NCI-H510A treated with DMSO at 0.1 percent for 48 hours (cell line): ENCODE measurements at regions not wholly inside any gene's neighbourhood (a gene's known extent, or its start where the extent isn't known, plus 50 kb on each side); places are given as distances from the start of the nearest gene placed in this dataset.

Experiments used
- DNase-seq: peaks from one replicate; lab custom pipeline; 2025; lab: John Stamatoyannopoulos, UW

- no peak for DNase-seq
These were observed 58.1 kb upstream of the STUM start for GRCh38 chr1:226490426-226490809.

DNA sequence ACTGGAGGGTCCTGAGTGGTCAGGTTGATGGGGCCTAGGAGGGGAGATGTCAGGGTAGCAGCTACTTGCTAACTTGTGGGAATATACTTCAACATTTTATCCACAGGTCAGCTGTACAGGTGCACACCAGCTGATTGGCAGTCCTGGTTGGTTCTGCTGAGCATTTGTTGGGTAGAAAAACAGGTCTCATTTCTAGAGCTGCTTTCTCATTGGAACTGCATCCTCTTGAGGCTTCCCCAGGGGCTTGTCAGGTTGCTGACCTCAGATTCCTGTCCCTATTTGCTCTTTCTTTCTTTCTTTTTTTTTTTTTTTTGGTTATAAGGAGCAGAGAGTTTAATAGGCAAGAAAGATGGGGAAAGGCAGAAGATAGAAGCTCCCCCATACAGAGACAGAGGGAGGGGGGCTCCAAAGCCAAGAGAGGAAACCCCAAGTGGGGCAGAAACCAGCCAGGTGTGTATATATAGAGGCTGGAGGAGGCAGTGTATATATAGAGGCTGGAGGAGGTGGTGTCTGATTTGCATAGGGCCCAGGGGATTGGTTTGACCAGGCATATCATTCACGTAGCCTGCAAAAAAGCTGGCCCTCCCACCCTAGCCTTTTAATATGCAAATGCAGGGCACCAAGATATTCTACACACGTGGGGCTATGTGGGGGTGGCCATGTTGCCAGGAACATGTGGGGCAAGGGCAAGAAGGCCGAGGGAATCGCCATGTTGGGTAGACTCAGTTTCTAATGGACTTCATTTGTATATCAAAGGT lies 57.3 kb upstream of the STUM start:
- DNase-seq = no peak

DNA sequence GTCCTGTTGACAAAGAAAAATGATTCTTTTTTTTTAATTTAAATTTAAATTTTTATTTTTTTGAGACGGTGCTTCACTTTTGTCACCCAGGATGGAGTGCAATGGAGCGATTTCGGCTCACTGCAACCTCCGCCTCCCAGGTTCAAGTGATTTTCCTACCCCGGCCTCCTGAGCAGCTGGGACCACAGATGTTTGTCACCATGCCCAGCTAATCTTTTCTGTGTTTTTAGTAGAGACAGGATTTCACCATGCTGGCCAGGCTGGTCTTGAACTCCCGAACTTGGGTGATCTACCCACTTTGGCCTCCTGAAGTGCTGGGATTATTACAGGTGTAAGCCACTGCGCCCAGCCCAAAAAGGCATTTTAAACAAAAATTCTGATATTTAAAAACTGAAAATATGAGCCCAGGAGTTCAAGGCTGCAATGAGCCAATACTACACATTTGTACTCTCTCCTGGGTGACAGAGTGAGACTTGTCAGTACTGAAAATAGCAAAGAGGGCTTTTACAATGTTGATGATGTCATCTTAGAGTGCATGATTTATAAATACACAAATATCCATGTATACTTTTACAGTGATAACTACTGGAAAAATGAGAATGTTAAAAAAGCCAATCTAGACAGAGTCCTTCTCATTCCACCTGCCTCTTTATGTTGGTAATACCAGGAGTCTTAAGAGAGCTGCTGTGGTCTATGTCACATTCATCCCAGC lies 56.0 kb upstream of the STUM start:
- no peak for DNase-seq

DNA sequence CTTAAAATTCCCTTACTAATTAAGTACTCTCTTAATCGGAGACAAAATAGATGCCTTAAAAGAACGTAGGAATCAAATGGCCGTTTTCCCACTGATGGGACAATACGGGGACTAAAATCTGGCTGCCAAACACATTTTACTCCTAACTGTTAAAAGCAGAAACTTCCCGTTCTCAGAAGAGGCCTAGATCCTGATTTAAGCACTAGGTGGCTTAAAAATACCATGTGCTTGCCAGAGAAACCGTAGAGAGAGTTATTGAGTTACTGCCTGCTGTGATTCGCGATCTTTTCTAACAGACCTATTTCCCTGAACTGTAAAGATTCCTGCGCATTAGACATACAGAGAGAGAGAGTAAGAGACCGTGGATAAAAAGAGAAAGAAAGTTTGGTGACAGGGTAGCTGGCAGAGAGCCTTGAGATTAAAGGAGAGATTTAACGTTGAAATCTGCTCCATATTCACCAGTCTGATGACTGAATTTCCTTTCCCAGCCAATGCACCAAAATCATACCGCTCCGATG lies 54.4 kb upstream of the STUM start:
- no peak for DNase-seq

DNA sequence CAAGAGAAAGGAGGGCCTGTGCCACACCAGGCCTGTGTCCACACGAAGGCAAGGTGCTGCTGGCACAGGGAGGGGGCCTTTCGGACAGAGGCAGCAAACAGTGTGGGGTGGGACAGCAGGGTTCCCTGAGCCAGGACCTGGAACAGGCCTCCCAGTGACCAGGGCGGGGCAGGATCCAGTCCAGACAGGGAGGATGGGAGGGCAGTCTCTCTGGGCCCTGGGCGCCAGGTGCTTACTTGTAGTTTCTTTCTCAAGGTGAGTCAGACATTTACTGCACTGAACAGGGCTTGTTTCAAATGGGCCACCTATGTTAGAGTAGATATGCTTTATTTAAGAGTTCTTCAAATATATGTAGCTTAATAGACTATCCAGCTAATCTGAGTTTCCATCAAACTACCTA lies 52.8 kb upstream of the STUM start:
- DNase-seq = no peak

DNA sequence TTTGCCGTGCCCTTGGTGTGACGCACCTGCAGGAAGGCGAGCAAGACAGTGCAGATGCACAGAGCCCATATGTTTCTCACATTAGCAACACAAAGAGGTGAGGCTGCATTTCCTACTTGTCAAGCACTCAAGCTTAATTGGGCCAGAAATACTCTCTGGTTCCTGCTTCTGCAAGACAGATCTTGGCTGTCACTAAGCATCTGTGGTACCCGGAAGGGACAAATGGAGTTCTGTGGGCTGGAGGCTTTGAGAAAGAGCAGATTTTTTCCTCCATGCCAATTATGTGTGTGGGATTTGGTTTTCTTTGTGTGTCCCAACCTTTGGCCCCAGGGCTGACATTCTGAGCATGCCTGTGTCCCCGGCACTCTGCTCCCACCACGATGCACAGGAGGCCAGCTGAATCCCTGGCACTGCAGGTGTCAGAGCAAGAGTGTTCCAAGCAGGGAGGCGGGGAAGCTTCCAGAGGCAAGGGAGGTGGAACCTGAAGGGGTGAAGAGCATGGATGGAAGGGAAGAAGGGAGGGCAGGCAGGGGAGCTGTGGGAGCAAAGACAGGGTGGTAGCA lies 52.0 kb upstream of the STUM start:
- no peak for DNase-seq

DNA sequence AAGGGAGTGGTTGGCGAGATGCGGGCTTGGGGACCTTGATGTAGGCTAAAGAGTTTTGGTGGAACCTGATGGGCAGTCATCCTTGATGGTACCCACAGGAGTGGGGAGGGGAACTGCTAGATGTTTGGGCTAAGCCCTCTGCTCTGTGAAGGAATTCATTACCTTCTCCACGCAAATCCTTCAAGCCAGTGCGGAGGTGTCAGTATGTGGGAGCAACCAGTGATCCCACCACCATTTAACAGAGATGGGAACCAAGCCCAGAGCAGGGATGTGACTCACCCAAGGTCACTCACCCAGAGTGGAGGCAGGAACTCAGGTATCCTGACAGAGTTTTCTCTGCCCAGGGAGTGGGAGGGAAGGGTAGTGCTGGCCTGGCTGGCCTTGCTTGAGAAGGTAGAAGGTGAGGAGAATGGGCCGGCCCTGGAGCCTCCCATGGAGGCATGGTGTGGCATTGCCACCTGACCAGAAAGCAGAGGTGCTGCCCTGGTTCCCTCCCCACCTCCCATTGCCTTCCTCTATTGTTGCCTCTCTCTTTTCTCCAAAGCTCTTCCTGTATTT lies 51.2 kb upstream of the STUM start:
- no peak for DNase-seq

DNA sequence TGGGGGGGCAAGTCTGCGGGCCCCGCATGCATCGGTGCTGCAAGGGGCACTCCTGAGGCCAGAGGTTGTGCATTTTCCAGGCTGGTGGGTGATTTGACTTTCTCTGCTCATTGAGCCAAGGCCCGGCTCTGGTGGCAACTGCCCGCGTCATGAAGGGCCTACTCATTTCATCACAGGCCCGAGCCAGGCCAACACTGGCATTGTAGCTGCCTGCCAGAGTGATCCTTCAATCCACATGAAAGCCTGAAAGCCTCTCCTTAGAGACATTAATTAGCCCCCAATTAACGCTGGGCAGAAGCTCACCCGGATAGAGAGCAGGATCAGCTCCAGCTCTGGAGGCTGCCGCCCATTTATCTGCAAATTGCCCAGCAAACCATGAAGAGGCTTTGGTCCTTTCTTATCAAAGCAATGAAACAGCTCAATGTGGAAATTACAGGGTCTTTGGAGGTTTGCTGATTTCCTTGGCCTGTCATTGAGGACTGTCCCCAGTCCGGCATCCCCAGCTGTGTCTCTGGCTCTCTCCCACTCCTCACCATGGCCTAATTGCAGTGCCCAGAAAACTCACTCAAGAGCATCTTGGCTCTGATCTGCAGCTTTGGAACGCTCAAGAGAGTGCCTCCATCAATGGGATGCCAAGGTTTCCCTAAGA lies 50.4 kb upstream of the STUM start:
- DNase-seq = no peak

GRCh38 chr1:226498640-226499008 lies 49.9 kb upstream of the STUM start:
- DNase-seq = no peak
